Vagina (tissue), 2 donors: ENCODE measurements at regions not wholly inside any gene's neighbourhood (a gene's known extent, or its start where the extent isn't known, plus 50 kb on each side); places are given as distances from the start of the nearest gene placed in this dataset.

Source experiments
- DNase-seq, 2 donors: peaks; one replicate each; pipeline ENCODE4 v3.0.0-alpha.2; 2017; ENCODE audit errors: extremely low spot score in 2 of 2
- H3K27ac ChIP-seq: fragments of 200-600 bp; sonication (generic); one replicate; pipeline ENCODE4 v1.5.1; 2019
- H3K27me3 ChIP-seq: fragments of 200-600 bp; sonication (generic); one replicate; pipeline ENCODE4 v1.5.1; 2019
- H3K36me3 ChIP-seq, 2 donors: fragments of 200-600 bp; sonication (generic); one replicate each; pipeline ENCODE4 v1.5.1; 2017 to 2019
- H3K4me1 ChIP-seq: fragments of 200-600 bp; sonication (generic); one replicate; pipeline ENCODE4 v1.5.1; 2019
- H3K4me3 ChIP-seq, 2 donors: fragments of 200-600 bp; sonication (generic); 1 replicate in 1 of 2; 2 replicates in 1 of 2; pipeline ENCODE4 v1.5.1; 2016 to 2019
- H3K9me3 ChIP-seq: fragments of 200-600 bp; sonication (generic); one replicate; pipeline ENCODE4 v1.5.1; 2019
- CTCF ChIP-seq, 3 experiments: fragments of 450-650 bp in 2 of 3; fragments of 200-600 bp in 1 of 3; sonication (generic) in 1 of 3; IDR thresholded peaks; one replicate each; pipeline ENCODE4 v1.5.1; 2017 to 2019; ENCODE audit warnings: antibody characterized with exemption in 3 of 3, mild to moderate bottlenecking in 2 of 3, moderate library complexity in 2 of 3
- POLR2A ChIP-seq, 2 donors: fragments of 450-650 bp; IDR thresholded peaks; one replicate each; pipeline ENCODE4 v1.6.1; 2017; ENCODE audit warnings: antibody characterized with exemption in 2 of 2, mild to moderate bottlenecking in 2 of 2, moderate library complexity in 2 of 2
- POLR2AphosphoS5 ChIP-seq, 2 donors: sonication (generic); formaldehyde crosslinking; IDR thresholded peaks; one replicate each; pipeline ENCODE4 v1.9.0; 2017; ENCODE audit warnings: antibody characterized with exemption in 2 of 2, mild to moderate bottlenecking in 2 of 2, low read depth in 1 of 2; ENCODE audit not compliant: insufficient read depth in 1 of 2
- intact Hi-C: fragments of 100-400 bp; cut with DNase I; formaldehyde crosslinking; loops from one replicate; pipeline ENCODE4 v1.15.1; 2023

- Histone ChIP-seq H3K27ac (no peak overlapping the region), H3K36me3 (no peaks in the 10 kb centered on the region), H3K27me3 (no peaks in the 10 kb centered on the region), H3K9me3 (no peaks in the 10 kb centered on the region), H3K4me3 (no peak overlapping the region), H3K4me1 (no peaks in the 10 kb centered on the region)
- no peak for TF ChIP-seq POLR2A (IDR thresholded peaks at IDR 0.05)
- TF ChIP-seq POLR2AphosphoS5 (IDR thresholded peaks at IDR 0.05; ENCODE audit: insufficient read depth in 1 of 2, low read depth in 1 of 2): no peak
- no peak for TF ChIP-seq CTCF (IDR thresholded peaks at IDR 0.05)
- no peak for DNase-seq
- intact Hi-C loops: no loop called here
These were observed 89.4 kb downstream of the FOXB1 start for GRCh38 chr15:60093273-60094067.

- Histone ChIP-seq H3K4me3 (no peak overlapping the region), H3K4me1 (no peaks in the 10 kb centered on the region), H3K9me3 (no peaks in the 10 kb centered on the region), H3K27ac (no peak overlapping the region), H3K27me3 (no peaks in the 10 kb centered on the region), H3K36me3 (no peaks in the 10 kb centered on the region)
- intact Hi-C loops: no loop called here
- TF ChIP-seq CTCF (IDR thresholded peaks at IDR 0.05): no peak
- no peak for TF ChIP-seq POLR2A (IDR thresholded peaks at IDR 0.05)
- no peak for TF ChIP-seq POLR2AphosphoS5 (IDR thresholded peaks at IDR 0.05; ENCODE audit: insufficient read depth in 1 of 2, low read depth in 1 of 2)
- no peak for DNase-seq
These were observed 91.6 kb downstream of the FOXB1 start for GRCh38 chr15:60095711-60096110.

DNA sequence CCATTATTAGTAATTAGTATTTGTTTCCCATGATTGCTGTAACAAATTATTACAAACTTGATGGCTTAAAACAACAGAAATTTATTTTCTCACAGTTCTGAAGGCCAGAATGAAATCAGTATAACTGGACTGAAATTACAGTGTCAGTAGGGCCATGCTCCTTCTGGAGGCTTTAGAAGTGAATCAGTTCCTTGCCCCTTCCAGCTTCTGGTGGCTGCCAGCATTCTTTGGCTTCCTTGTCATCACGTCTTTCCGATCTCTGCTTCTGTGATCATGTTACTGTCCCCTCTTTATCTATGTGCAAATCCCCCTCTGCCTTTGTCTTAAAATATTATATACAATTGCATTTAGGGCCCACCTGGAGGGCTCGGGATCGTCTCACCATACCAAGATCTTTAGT, 92.0 kb downstream of the FOXB1 start:
- no peak for DNase-seq
- H3K9me3 ChIP-seq: no peaks in the 10 kb centered on the region
- intact Hi-C loops: no loop called here
- no peak overlapping the region for H3K4me3 ChIP-seq
- TF ChIP-seq CTCF (IDR thresholded peaks at IDR 0.05) (no peak), POLR2A (IDR thresholded peaks at IDR 0.05) (no peak), POLR2AphosphoS5 (IDR thresholded peaks at IDR 0.05; ENCODE audit: insufficient read depth in 1 of 2, low read depth in 1 of 2) (no peak)
- H3K27me3 ChIP-seq: no peaks in the 10 kb centered on the region
- H3K4me1 ChIP-seq: no peaks in the 10 kb centered on the region
- no peaks in the 10 kb centered on the region for H3K36me3 ChIP-seq
- no peak overlapping the region for H3K27ac ChIP-seq

DNA sequence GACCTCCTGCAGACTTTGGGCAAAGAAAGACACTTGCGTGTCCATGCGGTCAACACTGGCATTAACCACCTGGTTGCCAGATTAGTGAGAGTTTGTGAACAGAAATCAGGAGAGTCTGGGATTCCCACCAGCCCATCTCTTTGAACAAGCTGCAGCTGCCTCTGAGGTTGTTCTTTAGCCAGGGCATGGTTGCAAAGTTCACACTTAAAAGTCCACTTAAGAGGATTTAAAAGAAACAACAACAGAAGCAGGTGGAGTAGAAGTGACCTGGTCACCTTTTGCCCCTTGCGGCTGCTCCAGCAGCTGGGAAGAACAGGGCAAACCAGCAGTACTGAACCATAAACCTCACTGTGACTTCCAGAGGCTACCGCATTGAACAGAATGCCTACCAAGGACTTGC, 97.3 kb downstream of the FOXB1 start:
- H3K4me3 ChIP-seq: no peak overlapping the region
- no peaks in the 10 kb centered on the region for H3K27me3 ChIP-seq
- no peaks in the 10 kb centered on the region for H3K4me1 ChIP-seq
- H3K27ac ChIP-seq: no peak overlapping the region
- DNase-seq: no peak
- TF ChIP-seq POLR2AphosphoS5 (IDR thresholded peaks at IDR 0.05; ENCODE audit: insufficient read depth in 1 of 2, low read depth in 1 of 2) (no peak), CTCF (IDR thresholded peaks at IDR 0.05) (no peak), POLR2A (IDR thresholded peaks at IDR 0.05) (no peak)
- no peaks in the 10 kb centered on the region for H3K36me3 ChIP-seq
- no peaks in the 10 kb centered on the region for H3K9me3 ChIP-seq
- intact Hi-C loops: no loop called here

DNA sequence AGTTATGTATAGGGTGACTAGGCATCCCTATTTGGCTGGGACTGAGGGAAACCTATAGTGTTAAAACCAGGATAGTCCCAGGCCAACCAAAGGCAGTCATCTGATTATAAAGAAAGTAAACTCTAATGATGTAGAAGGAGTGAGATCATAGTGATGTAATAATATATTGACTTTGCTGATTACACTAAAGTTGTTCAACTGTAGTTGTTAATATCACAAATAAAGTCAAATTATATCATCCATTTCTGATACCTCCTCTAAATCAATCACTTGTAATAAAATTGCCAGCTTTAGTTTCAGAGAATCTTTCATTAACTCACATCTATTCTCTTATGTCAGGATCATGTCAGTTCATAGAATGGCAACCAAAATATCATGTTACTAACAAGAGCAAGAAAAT, 98.6 kb downstream of the FOXB1 start:
- intact Hi-C loops: no loop called here
- DNase-seq: no peak
- Histone ChIP-seq H3K36me3 (no peaks in the 10 kb centered on the region), H3K4me1 (no peaks in the 10 kb centered on the region), H3K4me3 (no peak overlapping the region), H3K27me3 (no peaks in the 10 kb centered on the region), H3K27ac (no peak overlapping the region), H3K9me3 (no peaks in the 10 kb centered on the region)
- no peak for TF ChIP-seq POLR2AphosphoS5 (IDR thresholded peaks at IDR 0.05; ENCODE audit: insufficient read depth in 1 of 2, low read depth in 1 of 2)
- no peak for TF ChIP-seq CTCF (IDR thresholded peaks at IDR 0.05)
- no peak for TF ChIP-seq POLR2A (IDR thresholded peaks at IDR 0.05)
